ENCODE measurements at regions not wholly inside any gene's neighbourhood (a gene's known extent, or its start where the extent isn't known, plus 50 kb on each side); places are given as distances from the start of the nearest gene placed in this dataset.

- FAIRE-seq: no peak
Measured at GRCh38 chr10:43869669-43870322, 221.1 kb upstream of the ZNF32 start.

GRCh38 chr10:43868952-43869351 lies 220.3 kb upstream of the ZNF32 start:
- H3K4me3 ChIP-seq (ENCODE audit: low read depth, low read length): no peak overlapping the region
- FAIRE-seq: no peak

More at GRCh38 chr10:43869669-43870322, 221.1 kb upstream of the ZNF32 start:
- no peak for DNase-seq (ENCODE audit: low read depth)
- H3K36me3 ChIP-seq (ENCODE audit: control insufficient read depth, insufficient read depth, low read length): no peaks in the 10 kb centered on the region
- no peak for TF ChIP-seq CTCF (IDR thresholded peaks at IDR 0.05; ENCODE audit: insufficient read depth, low read length, severe bottlenecking)
- H3K27me3 ChIP-seq (ENCODE audit: control insufficient read depth, insufficient read depth, low read length): no peaks in the 10 kb centered on the region
- H3K4me3 ChIP-seq (ENCODE audit: low read depth, low read length): no peak overlapping the region

GRCh38 chr10:43867667-43868565 lies 219.2 kb upstream of the ZNF32 start:
- DNase-seq (ENCODE audit: low read depth): no peak
- Histone ChIP-seq H3K27me3 (ENCODE audit: control insufficient read depth, insufficient read depth, low read length) (no peaks in the 10 kb centered on the region), H3K4me3 (ENCODE audit: low read depth, low read length) (no peak overlapping the region), H3K36me3 (ENCODE audit: control insufficient read depth, insufficient read depth, low read length) (no peaks in the 10 kb centered on the region)
- TF ChIP-seq CTCF (IDR thresholded peaks at IDR 0.05; ENCODE audit: insufficient read depth, low read length, severe bottlenecking): no peak
- no peak for FAIRE-seq

More at GRCh38 chr10:43868952-43869351, 220.3 kb upstream of the ZNF32 start:
- TF ChIP-seq CTCF (IDR thresholded peaks at IDR 0.05; ENCODE audit: insufficient read depth, low read length, severe bottlenecking): no peak
- H3K27me3 ChIP-seq (ENCODE audit: control insufficient read depth, insufficient read depth, low read length): no peaks in the 10 kb centered on the region
- DNase-seq (ENCODE audit: low read depth): no peak
- H3K36me3 ChIP-seq (ENCODE audit: control insufficient read depth, insufficient read depth, low read length): no peaks in the 10 kb centered on the region

- TF ChIP-seq CTCF (IDR thresholded peaks at IDR 0.05; ENCODE audit: insufficient read depth, low read length, severe bottlenecking): no peak
- no peak for DNase-seq (ENCODE audit: low read depth)
- no peak for FAIRE-seq
Measured at GRCh38 chr10:43867113-43867512, 218.4 kb upstream of the ZNF32 start.

GRCh38 chr10:43866712-43867111 lies 218.0 kb upstream of the ZNF32 start:
- no peaks in the 10 kb centered on the region for H3K27me3 ChIP-seq (ENCODE audit: control insufficient read depth, insufficient read depth, low read length)
- H3K4me3 ChIP-seq (ENCODE audit: low read depth, low read length): no peak overlapping the region
- TF ChIP-seq CTCF (IDR thresholded peaks at IDR 0.05; ENCODE audit: insufficient read depth, low read length, severe bottlenecking): no peak
- FAIRE-seq (no peak), DNase-seq (ENCODE audit: low read depth) (no peak)
- no peaks in the 10 kb centered on the region for H3K36me3 ChIP-seq (ENCODE audit: control insufficient read depth, insufficient read depth, low read length)

More at GRCh38 chr10:43867113-43867512, 218.4 kb upstream of the ZNF32 start:
- Histone ChIP-seq H3K4me3 (ENCODE audit: low read depth, low read length) (no peak overlapping the region), H3K36me3 (ENCODE audit: control insufficient read depth, insufficient read depth, low read length) (no peaks in the 10 kb centered on the region), H3K27me3 (ENCODE audit: control insufficient read depth, insufficient read depth, low read length) (no peaks in the 10 kb centered on the region)

Measured in bronchial epithelial cell (primary cell).